Fibroblast of lung (primary cell): ENCODE measurements at regions not wholly inside any gene's neighbourhood (a gene's known extent, or its start where the extent isn't known, plus 50 kb on each side); places are given as distances from the start of the nearest gene placed in this dataset.

ENCODE experiments used
- CTCF ChIP-seq, 2 donors: IDR thresholded peaks in 1 of 2; conservative IDR thresholded peaks in 1 of 2; 1 replicate in 1 of 2; 2 replicates in 1 of 2; pipeline ENCODE4 v1.5.1; 2011 to 2012; ENCODE audit warnings: low read length in 2 of 2, control low read depth in 1 of 2, inconsistent platforms in 1 of 2, low read depth in 1 of 2, mild to moderate bottlenecking in 1 of 2
- EZH2 ChIP-seq: IDR thresholded peaks from 2 replicates; pipeline ENCODE4 v1.5.1; 2012; ENCODE audit warnings: low read length, control low read depth, mild to moderate bottlenecking; ENCODE audit errors: missing control alignments

GRCh38 chr12:39188689-39189088, 254.2 kb downstream of the KIF21A start:
- TF ChIP-seq CTCF (conservative IDR thresholded peaks at IDR 0.05 in 1 of 2, IDR thresholded peaks at IDR 0.05 in 1 of 2; ENCODE audit: low read depth in 1 of 2, low read length in 2 of 2) (no peak), EZH2 (no peak)
